HEK293 (cell line): ENCODE measurements at regions not wholly inside any gene's neighbourhood (a gene's known extent, or its start where the extent isn't known, plus 50 kb on each side); places are given as distances from the start of the nearest gene placed in this dataset.

ENCODE experiments used
- CTCF ChIA-PET: fragments of 350-600 bp; formaldehyde crosslinking; extraction: SDS; loops from one replicate; lab custom pipeline; 2021; ENCODE audit warnings: antibody characterized with exemption; lab: Yijun Ruan, JAX
- POLR2A ChIA-PET: fragments of 300-600 bp; formaldehyde crosslinking; extraction: SDS; loops from one replicate; lab custom pipeline; 2020; ENCODE audit warnings: antibody characterized with exemption, inconsistent platforms; lab: Yijun Ruan, JAX
- H3K27ac ChIP-seq: fragments of 200-500 bp; sonication (Bioruptor generic); 2 replicates; pipeline ENCODE4 v1.5.1; 2014; ENCODE audit warnings: low read depth, low read length, control low read depth, inconsistent platforms; ENCODE audit errors: extremely low read depth
- H3K36me3 ChIP-seq, 2 experiments: fragments of 200-500 bp in 1 of 2; sonication (Bioruptor generic) in 1 of 2; 1 replicate in 1 of 2; 2 replicates in 1 of 2; pipeline ENCODE4 v1.5.1; 2014 to 2017; ENCODE audit warnings: inconsistent platforms in 2 of 2, low read length in 2 of 2; ENCODE audit not compliant: control insufficient read depth in 2 of 2, insufficient read depth in 1 of 2
- H3K4me1 ChIP-seq: fragments of 200-500 bp; sonication (Bioruptor generic); 2 replicates; pipeline ENCODE4 v1.5.1; 2014; ENCODE audit warnings: mild to moderate bottlenecking, low read length, inconsistent platforms; ENCODE audit not compliant: control insufficient read depth, insufficient read depth
- H3K4me3 ChIP-seq: 2 replicates; pipeline ENCODE4 v1.5.1; 2011; ENCODE audit warnings: low read depth, mild to moderate bottlenecking, control low read depth, low read length, moderate library complexity
- H3K9me3 ChIP-seq: fragments of 200-500 bp; sonication (Bioruptor generic); 2 replicates; pipeline ENCODE4 v1.5.1; 2014; ENCODE audit warnings: low read depth, low read length, inconsistent platforms; ENCODE audit not compliant: control insufficient read depth, insufficient read depth
- KLF1 ChIP-seq: fragments of 450-650 bp; formaldehyde crosslinking; IDR thresholded peaks from 2 replicates; pipeline ENCODE4 v1.5.1; 2016; ENCODE audit warnings: missing biosample characterization, missing genetic modification characterization
- KLF9 ChIP-seq: fragments of 450-650 bp; formaldehyde crosslinking; IDR thresholded peaks from 2 replicates; pipeline ENCODE4 v1.5.1; 2016; ENCODE audit warnings: missing biosample characterization, missing genetic modification characterization, low read depth
- REPIN1 ChIP-seq: fragments of 450-650 bp; formaldehyde crosslinking; IDR thresholded peaks from 2 replicates; pipeline ENCODE4 v1.5.1; 2017; ENCODE audit warnings: missing biosample characterization, missing genetic modification characterization, low read depth
- SALL2 ChIP-seq: fragments of 450-650 bp; formaldehyde crosslinking; IDR thresholded peaks from 2 replicates; pipeline ENCODE4 v1.5.0; 2017; ENCODE audit warnings: missing biosample characterization, mild to moderate bottlenecking, missing genetic modification characterization, borderline replicate concordance
- ZNF138 ChIP-seq: fragments of 450-650 bp; formaldehyde crosslinking; IDR thresholded peaks from 2 replicates; pipeline ENCODE4 v1.5.1; 2016; ENCODE audit warnings: missing biosample characterization, missing genetic modification characterization, borderline replicate concordance
- ZNF140 ChIP-seq: fragments of 450-650 bp; formaldehyde crosslinking; IDR thresholded peaks from 2 replicates; pipeline ENCODE4 v1.5.1; 2016; ENCODE audit warnings: missing biosample characterization, missing genetic modification characterization
- ZNF146 ChIP-seq: fragments of 450-650 bp; formaldehyde crosslinking; IDR thresholded peaks from 2 replicates; pipeline ENCODE4 v1.5.1; 2016; ENCODE audit warnings: missing biosample characterization, missing genetic modification characterization
- ZNF23 ChIP-seq: fragments of 450-650 bp; formaldehyde crosslinking; IDR thresholded peaks from 2 replicates; pipeline ENCODE4 v1.5.1; 2016; ENCODE audit warnings: missing biosample characterization, missing genetic modification characterization, borderline replicate concordance
- ZNF292 ChIP-seq: fragments of 450-650 bp; formaldehyde crosslinking; IDR thresholded peaks from 2 replicates; pipeline ENCODE4 v1.5.1; 2016; ENCODE audit warnings: low read depth, missing biosample characterization, missing genetic modification characterization, borderline replicate concordance
- ZNF529 ChIP-seq: fragments of 450-650 bp; formaldehyde crosslinking; IDR thresholded peaks from 2 replicates; pipeline ENCODE4 v1.5.1; 2017; ENCODE audit warnings: missing genetic modification characterization, missing biosample characterization; ENCODE audit not compliant: insufficient replicate concordance
- ZNF555 ChIP-seq: fragments of 450-650 bp; formaldehyde crosslinking; conservative IDR thresholded peaks from 2 replicates; pipeline ENCODE4 v1.5.1; 2017; ENCODE audit warnings: missing biosample characterization, mild to moderate bottlenecking, missing genetic modification characterization, inconsistent platforms
- ZNF560 ChIP-seq: fragments of 450-650 bp; formaldehyde crosslinking; IDR thresholded peaks from 2 replicates; pipeline ENCODE4 v1.5.1; 2017; ENCODE audit warnings: missing biosample characterization, missing genetic modification characterization, borderline replicate concordance
- ZNF561 ChIP-seq: fragments of 450-650 bp; IDR thresholded peaks from 2 replicates; pipeline ENCODE4 v1.5.1; 2018; ENCODE audit warnings: missing biosample characterization, missing genetic modification characterization, borderline replicate concordance
- ZNF600 ChIP-seq: fragments of 450-650 bp; formaldehyde crosslinking; IDR thresholded peaks from 2 replicates; pipeline ENCODE4 v1.5.1; 2016; ENCODE audit warnings: missing biosample characterization, missing genetic modification characterization
- ZNF621 ChIP-seq: fragments of 450-650 bp; formaldehyde crosslinking; IDR thresholded peaks from 2 replicates; pipeline ENCODE4 v1.5.1; 2017; ENCODE audit warnings: missing biosample characterization, missing genetic modification characterization
- ZNF626 ChIP-seq: fragments of 450-650 bp; sonication (Bioruptor Pico); formaldehyde crosslinking; IDR thresholded peaks from 2 replicates; pipeline ENCODE4 v1.5.1; 2018; ENCODE audit warnings: missing biosample characterization, missing genetic modification characterization, inconsistent platforms
- ZNF701 ChIP-seq: fragments of 450-650 bp; formaldehyde crosslinking; IDR thresholded peaks from 2 replicates; pipeline ENCODE4 v1.5.1; 2016; ENCODE audit warnings: missing biosample characterization, missing genetic modification characterization
- ZNF776 ChIP-seq: fragments of 450-650 bp; formaldehyde crosslinking; IDR thresholded peaks from 2 replicates; pipeline ENCODE4 v1.5.0; 2017; ENCODE audit warnings: missing biosample characterization, missing genetic modification characterization, borderline replicate concordance
- ZNF843 ChIP-seq: fragments of 450-650 bp; formaldehyde crosslinking; IDR thresholded peaks from 2 replicates; pipeline ENCODE4 v1.5.1; 2016; ENCODE audit warnings: missing biosample characterization, missing genetic modification characterization
- ZSCAN30 ChIP-seq: fragments of 450-650 bp; IDR thresholded peaks from 2 replicates; pipeline ENCODE4 v1.5.1; 2018; ENCODE audit warnings: missing biosample characterization, mild to moderate bottlenecking, missing genetic modification characterization, moderate library complexity
- TF ChIP-seq, protein P1 (sequence below): sonication (generic); formaldehyde crosslinking; IDR thresholded peaks from 2 replicates; pipeline ENCODE4 v1.8.1; 2022; ENCODE audit warnings: mild to moderate bottlenecking, moderate library complexity, missing genetic modification reagents
- TF ChIP-seq, protein P2 (sequence below): fragments of 450-650 bp; formaldehyde crosslinking; IDR thresholded peaks from 2 replicates; pipeline ENCODE4 v1.5.1; 2017; ENCODE audit warnings: missing biosample characterization, missing genetic modification characterization
- TF ChIP-seq, protein P3 (sequence below): fragments of 450-650 bp; formaldehyde crosslinking; IDR thresholded peaks from 2 replicates; pipeline ENCODE4 v1.5.1; 2017; ENCODE audit warnings: missing biosample characterization, missing genetic modification characterization
- TF ChIP-seq, protein P4 (sequence below): fragments of 450-650 bp; formaldehyde crosslinking; IDR thresholded peaks from 2 replicates; pipeline ENCODE4 v1.5.1; 2016; ENCODE audit warnings: missing biosample characterization, missing genetic modification characterization
- TF ChIP-seq, protein P5 (sequence below): fragments of 450-650 bp; formaldehyde crosslinking; IDR thresholded peaks from 2 replicates; pipeline ENCODE4 v1.5.1; 2016; ENCODE audit warnings: missing biosample characterization, missing genetic modification characterization

DNA sequence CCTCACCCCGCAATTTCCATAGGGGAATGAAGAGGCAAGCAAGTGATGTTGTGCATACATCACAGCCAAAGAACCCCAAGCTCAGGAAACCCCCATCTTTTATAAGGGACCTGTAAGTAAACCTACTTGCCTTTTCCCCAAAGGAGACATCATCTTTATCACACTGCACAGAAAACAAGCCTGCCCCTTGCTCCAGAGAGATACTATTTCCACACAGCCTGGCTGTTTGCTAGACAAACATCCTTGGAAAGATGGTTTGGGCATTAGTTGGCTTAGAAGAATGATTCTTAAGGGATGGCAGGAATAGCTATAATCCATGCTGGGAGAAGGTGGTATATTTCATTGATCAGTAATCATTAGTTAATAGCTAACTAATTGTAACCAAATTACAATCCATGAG lies 123.7 kb upstream of the SEC61G start:
- H3K27ac ChIP-seq: no peak overlapping the region
- no peaks in the 10 kb centered on the region for H3K36me3 ChIP-seq
- no peak overlapping the region for H3K4me3 ChIP-seq
- TF ChIP-seq ZNF555 (tag by site-specific recombination) (no peak), ZNF621 (tag by site-specific recombination) (no peak), REPIN1 (tag by site-specific recombination) (no peak), ZNF146 (no peak)
- TF ChIP-seq, protein P1, sequence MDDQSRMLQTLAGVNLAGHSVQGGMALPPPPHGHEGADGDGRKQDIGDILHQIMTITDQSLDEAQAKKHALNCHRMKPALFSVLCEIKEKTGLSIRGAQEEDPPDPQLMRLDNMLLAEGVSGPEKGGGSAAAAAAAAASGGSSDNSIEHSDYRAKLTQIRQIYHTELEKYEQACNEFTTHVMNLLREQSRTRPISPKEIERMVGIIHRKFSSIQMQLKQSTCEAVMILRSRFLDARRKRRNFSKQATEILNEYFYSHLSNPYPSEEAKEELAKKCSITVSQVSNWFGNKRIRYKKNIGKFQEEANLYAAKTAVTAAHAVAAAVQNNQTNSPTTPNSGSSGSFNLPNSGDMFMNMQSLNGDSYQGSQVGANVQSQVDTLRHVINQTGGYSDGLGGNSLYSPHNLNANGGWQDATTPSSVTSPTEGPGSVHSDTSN (CRISPR knock-in tag): no peak
- no peaks in the 10 kb centered on the region for H3K4me1 ChIP-seq
- CTCF ChIA-PET: interaction anchor here (0.9 to 1.8 kb wide), 2 partner anchors 26 to 372 kb away, joined by 3 to 7 read pairs; no protein-coding TSS in a partner anchor
- POLR2A ChIA-PET: no interaction called here
- H3K9me3 ChIP-seq: no peaks in the 10 kb centered on the region

DNA sequence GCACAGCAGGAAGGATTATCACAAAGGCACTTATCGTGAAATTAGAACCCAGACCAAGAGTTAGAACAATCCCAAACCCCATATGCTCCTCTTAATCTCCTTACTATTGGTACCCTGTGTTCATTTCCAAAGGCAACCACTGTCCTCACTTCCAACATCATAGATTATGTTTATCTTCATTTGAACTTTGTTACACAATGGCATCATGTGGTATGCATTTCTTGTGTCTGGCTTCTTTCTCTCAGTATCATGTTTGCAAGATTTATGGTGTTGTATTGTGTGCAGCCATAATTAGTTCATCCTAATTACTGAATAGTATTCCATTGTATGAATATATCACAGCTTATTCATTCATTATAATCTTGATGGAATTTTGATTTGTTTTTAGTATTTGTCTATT lies 124.6 kb upstream of the SEC61G start:
- no peak overlapping the region for H3K27ac ChIP-seq
- H3K9me3 ChIP-seq: no peaks in the 10 kb centered on the region
- TF ChIP-seq ZNF776 (tag by site-specific recombination) (no peak), ZNF23 (no peak), ZNF140 (tag by site-specific recombination) (no peak), ZNF529 (no peak), ZNF701 (tag by site-specific recombination) (no peak), SALL2 (tag by site-specific recombination) (no peak), ZSCAN30 (tag by site-specific recombination) (no peak), KLF1 (tag by site-specific recombination) (no peak), ZNF292 (no peak), ZNF138 (tag by site-specific recombination) (no peak), ZNF843 (tag by site-specific recombination) (no peak), ZNF600 (tag by site-specific recombination) (no peak), ZNF626 (tag by site-specific recombination) (no peak), KLF9 (no peak), ZNF561 (tag by site-specific recombination) (no peak), ZNF560 (tag by site-specific recombination) (no peak)
- TF ChIP-seq, protein P2, sequence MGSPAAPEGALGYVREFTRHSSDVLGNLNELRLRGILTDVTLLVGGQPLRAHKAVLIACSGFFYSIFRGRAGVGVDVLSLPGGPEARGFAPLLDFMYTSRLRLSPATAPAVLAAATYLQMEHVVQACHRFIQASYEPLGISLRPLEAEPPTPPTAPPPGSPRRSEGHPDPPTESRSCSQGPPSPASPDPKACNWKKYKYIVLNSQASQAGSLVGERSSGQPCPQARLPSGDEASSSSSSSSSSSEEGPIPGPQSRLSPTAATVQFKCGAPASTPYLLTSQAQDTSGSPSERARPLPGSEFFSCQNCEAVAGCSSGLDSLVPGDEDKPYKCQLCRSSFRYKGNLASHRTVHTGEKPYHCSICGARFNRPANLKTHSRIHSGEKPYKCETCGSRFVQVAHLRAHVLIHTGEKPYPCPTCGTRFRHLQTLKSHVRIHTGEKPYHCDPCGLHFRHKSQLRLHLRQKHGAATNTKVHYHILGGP: no peak
- TF ChIP-seq, protein P3, sequence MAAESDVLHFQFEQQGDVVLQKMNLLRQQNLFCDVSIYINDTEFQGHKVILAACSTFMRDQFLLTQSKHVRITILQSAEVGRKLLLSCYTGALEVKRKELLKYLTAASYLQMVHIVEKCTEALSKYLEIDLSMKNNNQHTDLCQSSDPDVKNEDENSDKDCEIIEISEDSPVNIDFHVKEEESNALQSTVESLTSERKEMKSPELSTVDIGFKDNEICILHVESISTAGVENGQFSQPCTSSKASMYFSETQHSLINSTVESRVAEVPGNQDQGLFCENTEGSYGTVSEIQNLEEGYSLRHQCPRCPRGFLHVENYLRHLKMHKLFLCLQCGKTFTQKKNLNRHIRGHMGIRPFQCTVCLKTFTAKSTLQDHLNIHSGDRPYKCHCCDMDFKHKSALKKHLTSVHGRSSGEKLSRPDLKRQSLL: no peak
- TF ChIP-seq, protein P4, sequence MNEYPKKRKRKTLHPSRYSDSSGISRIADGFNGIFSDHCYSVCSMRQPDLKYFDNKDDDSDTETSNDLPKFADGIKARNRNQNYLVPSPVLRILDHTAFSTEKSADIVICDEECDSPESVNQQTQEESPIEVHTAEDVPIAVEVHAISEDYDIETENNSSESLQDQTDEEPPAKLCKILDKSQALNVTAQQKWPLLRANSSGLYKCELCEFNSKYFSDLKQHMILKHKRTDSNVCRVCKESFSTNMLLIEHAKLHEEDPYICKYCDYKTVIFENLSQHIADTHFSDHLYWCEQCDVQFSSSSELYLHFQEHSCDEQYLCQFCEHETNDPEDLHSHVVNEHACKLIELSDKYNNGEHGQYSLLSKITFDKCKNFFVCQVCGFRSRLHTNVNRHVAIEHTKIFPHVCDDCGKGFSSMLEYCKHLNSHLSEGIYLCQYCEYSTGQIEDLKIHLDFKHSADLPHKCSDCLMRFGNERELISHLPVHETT (tag by site-specific recombination): no peak
- TF ChIP-seq, protein P5, sequence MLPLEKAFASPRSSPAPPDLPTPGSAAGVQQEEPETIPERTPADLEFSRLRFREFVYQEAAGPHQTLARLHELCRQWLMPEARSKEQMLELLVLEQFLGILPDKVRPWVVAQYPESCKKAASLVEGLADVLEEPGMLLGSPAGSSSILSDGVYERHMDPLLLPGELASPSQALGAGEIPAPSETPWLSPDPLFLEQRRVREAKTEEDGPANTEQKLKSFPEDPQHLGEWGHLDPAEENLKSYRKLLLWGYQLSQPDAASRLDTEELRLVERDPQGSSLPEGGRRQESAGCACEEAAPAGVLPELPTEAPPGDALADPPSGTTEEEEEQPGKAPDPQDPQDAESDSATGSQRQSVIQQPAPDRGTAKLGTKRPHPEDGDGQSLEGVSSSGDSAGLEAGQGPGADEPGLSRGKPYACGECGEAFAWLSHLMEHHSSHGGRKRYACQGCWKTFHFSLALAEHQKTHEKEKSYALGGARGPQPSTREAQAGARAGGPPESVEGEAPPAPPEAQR (tag by site-specific recombination): no peak
- POLR2A ChIA-PET: no interaction called here
- CTCF ChIA-PET: interaction anchor here (0.9 kb wide), 1 partner anchor 23 kb away, joined by 3 read pairs; no protein-coding TSS in a partner anchor
- no peaks in the 10 kb centered on the region for H3K36me3 ChIP-seq
- H3K4me1 ChIP-seq: no peaks in the 10 kb centered on the region
- no peak overlapping the region for H3K4me3 ChIP-seq
